MM.1S (cell line): ENCODE measurements at regions not wholly inside any gene's neighbourhood (a gene's known extent, or its start where the extent isn't known, plus 50 kb on each side); places are given as distances from the start of the nearest gene placed in this dataset.

Experiments used
- DNase-seq: peaks from one replicate; pipeline ENCODE4 v3.0.0-alpha.2; 2015
- H2AFZ ChIP-seq: fragments of 300-600 bp; sonication (generic); 2 replicates; pipeline ENCODE4 v1.6.0; 2016; ENCODE audit warnings: antibody characterized with exemption, low read length
- H3F3A ChIP-seq: fragments of 300-600 bp; sonication (generic); 2 replicates; pipeline ENCODE4 v1.6.1; 2016; ENCODE audit warnings: mild to moderate bottlenecking, antibody characterized with exemption, low read length, moderate library complexity, mixed read lengths; ENCODE audit not compliant: insufficient read depth
- H3K27ac ChIP-seq: fragments of 300-600 bp; sonication (generic); 2 replicates; pipeline ENCODE4 v1.5.1; 2016; ENCODE audit warnings: mild to moderate bottlenecking, low read length
- H3K27me3 ChIP-seq: fragments of 300-600 bp; sonication (generic); replicated peaks from 2 replicates; pipeline ENCODE4 v1.6.0; 2016; ENCODE audit warnings: low read length; ENCODE audit not compliant: insufficient read depth
- H3K36me3 ChIP-seq: fragments of 300-600 bp; sonication (generic); replicated peaks from 2 replicates; pipeline ENCODE4 v1.6.1; 2016; ENCODE audit warnings: mild to moderate bottlenecking, low read length, mixed read lengths; ENCODE audit not compliant: insufficient read depth
- H3K4me1 ChIP-seq: fragments of 300-600 bp; sonication (generic); 2 replicates; pipeline ENCODE4 v1.6.1; 2016; ENCODE audit warnings: low read length, mixed read lengths
- H3K4me2 ChIP-seq: fragments of 300-600 bp; sonication (generic); 2 replicates; pipeline ENCODE4 v1.6.0; 2016; ENCODE audit warnings: low read depth, low read length
- H3K4me3 ChIP-seq: fragments of 300-600 bp; sonication (generic); 2 replicates; pipeline ENCODE4 v1.5.1; 2016; ENCODE audit warnings: low read length, mixed read lengths
- H3K79me2 ChIP-seq: fragments of 300-600 bp; sonication (generic); 2 replicates; pipeline ENCODE4 v1.6.1; 2016; ENCODE audit warnings: mixed run types, low read length, mixed read lengths
- H3K9ac ChIP-seq: fragments of 300-600 bp; sonication (generic); 2 replicates; pipeline ENCODE4 v1.6.1; 2016; ENCODE audit warnings: low read length, mixed read lengths
- H3K9me2 ChIP-seq: fragments of 300-600 bp; sonication (generic); replicated peaks from 2 replicates; pipeline ENCODE4 v1.6.1; 2016; ENCODE audit warnings: mild to moderate bottlenecking, low read length, mixed read lengths; ENCODE audit not compliant: insufficient read depth
- H3K9me3 ChIP-seq: fragments of 300-600 bp; sonication (generic); replicated peaks from 2 replicates; pipeline ENCODE4 v1.6.1; 2016; ENCODE audit warnings: mild to moderate bottlenecking, low read length, mixed read lengths; ENCODE audit not compliant: insufficient read depth
- H4K20me1 ChIP-seq: fragments of 300-600 bp; sonication (generic); 2 replicates; pipeline ENCODE4 v1.6.1; 2016; ENCODE audit warnings: mild to moderate bottlenecking, low read length, moderate library complexity, mixed read lengths; ENCODE audit not compliant: insufficient read depth
- CTCF ChIP-seq: fragments of 300-600 bp; sonication (generic); IDR thresholded peaks from 2 replicates; pipeline ENCODE4 v1.5.1; 2016; ENCODE audit warnings: antibody characterized with exemption, low read length, mixed read lengths
- EZH2 ChIP-seq: fragments of 300-600 bp; sonication (generic); optimal IDR thresholded peaks from 2 replicates; pipeline ENCODE3; 2017; ENCODE audit warnings: low read depth, mild to moderate bottlenecking, antibody characterized with exemption, low read length, mixed read lengths
- EZH2phosphoT487 ChIP-seq: fragments of 300-600 bp; sonication (generic); IDR thresholded peaks from 2 replicates; pipeline ENCODE4 v1.6.1; 2018; ENCODE audit warnings: antibody characterized with exemption, low read length

- H3K27ac ChIP-seq = no peak overlapping the region
- no peaks in the 10 kb centered on the region; the same call in 1 of the 2 replicates for H3K9me2 ChIP-seq
- no peaks in the 10 kb centered on the region for H3K79me2 ChIP-seq
- no peaks in the 10 kb centered on the region for H3K4me1 ChIP-seq
- no peaks in the 10 kb centered on the region for H3K36me3 ChIP-seq
- no peaks in the 10 kb centered on the region for H3K27me3 ChIP-seq
- no peaks in the 10 kb centered on the region for H4K20me1 ChIP-seq
- no peaks in the 10 kb centered on the region for H3K9me3 ChIP-seq
- H3F3A ChIP-seq = no peaks in the 10 kb centered on the region
- H3K4me2 ChIP-seq = no peak overlapping the region
- H3K4me3 ChIP-seq = no peak overlapping the region
- no peak overlapping the region for H2AFZ ChIP-seq
- TF ChIP-seq EZH2phosphoT487 (no peak), EZH2 (no peak), CTCF (no peak)
- H3K9ac ChIP-seq = no peak overlapping the region
- no peak for DNase-seq
These were observed 777.9 kb downstream of the LTN1 start for GRCh38 chr21:28214786-28215185.

- H3K4me2 ChIP-seq = no peak overlapping the region
- H3K4me1 ChIP-seq = no peaks in the 10 kb centered on the region
- H3F3A ChIP-seq = no peaks in the 10 kb centered on the region
- H2AFZ ChIP-seq = no peak overlapping the region
- H3K9me2 ChIP-seq = no peaks in the 10 kb centered on the region; the same call in 1 of the 2 replicates
- DNase-seq = no peak
- TF ChIP-seq EZH2phosphoT487 = no peak
- no peak for TF ChIP-seq CTCF
- no peak for TF ChIP-seq EZH2
- no peaks in the 10 kb centered on the region for H3K9me3 ChIP-seq
- no peaks in the 10 kb centered on the region for H3K27me3 ChIP-seq
- H3K36me3 ChIP-seq = no peaks in the 10 kb centered on the region
- no peak overlapping the region for H3K9ac ChIP-seq
- H4K20me1 ChIP-seq = no peaks in the 10 kb centered on the region
- H3K4me3 ChIP-seq = no peak overlapping the region
- H3K79me2 ChIP-seq = no peaks in the 10 kb centered on the region
- no peak overlapping the region for H3K27ac ChIP-seq
These were observed 779.4 kb downstream of the LTN1 start for GRCh38 chr21:28213261-28213660.

- Histone ChIP-seq H3K9me3 (no peaks in the 10 kb centered on the region), H3F3A (no peaks in the 10 kb centered on the region), H3K4me3 (no peak overlapping the region), H2AFZ (no peak overlapping the region), H3K4me2 (no peak overlapping the region), H3K9me2 (no peaks in the 10 kb centered on the region; the same call in 1 of the 2 replicates), H3K36me3 (no peaks in the 10 kb centered on the region), H3K27me3 (no peaks in the 10 kb centered on the region), H3K27ac (no peak overlapping the region), H3K9ac (no peak overlapping the region), H3K4me1 (no peaks in the 10 kb centered on the region), H3K79me2 (no peaks in the 10 kb centered on the region), H4K20me1 (no peaks in the 10 kb centered on the region)
- no peak for DNase-seq
- TF ChIP-seq EZH2 = no peak
- TF ChIP-seq EZH2phosphoT487 = no peak
- TF ChIP-seq CTCF = no peak
These were observed 780.6 kb downstream of the LTN1 start for GRCh38 chr21:28212061-28212460.
